OCI-LY3 (cell line): ENCODE measurements at regions not wholly inside any gene's neighbourhood (a gene's known extent, or its start where the extent isn't known, plus 50 kb on each side); places are given as distances from the start of the nearest gene placed in this dataset.

ENCODE experiments used
- H2AFZ ChIP-seq: fragments of 200-600, 300-600 bp; shearing (Covaris generic); 2 replicates; pipeline ENCODE4 v1.6.0; 2014; ENCODE audit warnings: antibody characterized with exemption, low read depth, low read length
- H3K27ac ChIP-seq: fragments of 200-600, 300-600 bp; sonication (generic); 2 replicates; pipeline ENCODE4 v1.5.1; 2014; ENCODE audit warnings: mild to moderate bottlenecking, low read length, moderate library complexity, mixed read lengths
- H3K27me3 ChIP-seq: fragments of 200-600, 300-600 bp; sonication (generic); 2 replicates; pipeline ENCODE4 v1.6.1; 2014; ENCODE audit warnings: low read depth, low read length, mixed read lengths
- H3K36me3 ChIP-seq: fragments of 200-600, 300-600 bp; sonication (generic); replicated peaks from 2 replicates; pipeline ENCODE3; 2014; ENCODE audit warnings: low read depth, low read length, mixed read lengths
- H3K4me1 ChIP-seq: fragments of 300-600, 200-600 bp; sonication (generic); 2 replicates; pipeline ENCODE4 v1.6.1; 2014; ENCODE audit warnings: low read length, mixed read lengths
- H3K4me2 ChIP-seq: fragments of 200-600, 300-600 bp; sonication (generic); 2 replicates; pipeline ENCODE4 v1.6.1; 2014; ENCODE audit warnings: low read length, mixed read lengths
- H3K4me3 ChIP-seq: fragments of 300-600, 200-600 bp; sonication (generic); 2 replicates; pipeline ENCODE4 v1.5.1; 2014; ENCODE audit warnings: antibody characterized with exemption, mild to moderate bottlenecking, low read length, moderate library complexity
- H3K79me2 ChIP-seq: fragments of 300-600, 200-600 bp; shearing (Covaris generic); 2 replicates; pipeline ENCODE4 v1.6.1; 2014; ENCODE audit warnings: mild to moderate bottlenecking, low read length, mixed read lengths
- H3K9ac ChIP-seq: fragments of 300-600, 200-600 bp; shearing (Covaris generic); 2 replicates; pipeline ENCODE4 v1.6.0; 2014; ENCODE audit warnings: mild to moderate bottlenecking, low read length, moderate library complexity
- H3K9me3 ChIP-seq: fragments of 200-600, 300-600 bp; shearing (Covaris generic); 2 replicates; pipeline ENCODE4 v1.6.1; 2014; ENCODE audit warnings: low read length, mixed read lengths; ENCODE audit not compliant: insufficient read depth
- H4K20me1 ChIP-seq: fragments of 200-600, 300-600 bp; sonication (generic); 2 replicates; pipeline ENCODE4 v1.6.1; 2016; ENCODE audit warnings: low read length, mixed read lengths; ENCODE audit not compliant: insufficient read depth
- CTCF ChIP-seq: fragments of 200-600, 300-600 bp; sonication (generic); IDR thresholded peaks from 2 replicates; pipeline ENCODE4 v1.5.1; 2014; ENCODE audit warnings: antibody characterized with exemption, low read length, low read depth
- EZH2phosphoT487 ChIP-seq: fragments of 200-600 bp; shearing (Covaris generic); IDR thresholded peaks from 2 replicates; pipeline ENCODE4 v1.6.1; 2018; ENCODE audit warnings: antibody characterized with exemption, mixed run types, low read depth

GRCh38 chr4:149986917-149987316, 91.3 kb upstream of the DCLK2 start:
- no peak for TF ChIP-seq EZH2phosphoT487
- TF ChIP-seq CTCF, result no peak
- no peak overlapping the region for H3K4me3 ChIP-seq

DNA sequence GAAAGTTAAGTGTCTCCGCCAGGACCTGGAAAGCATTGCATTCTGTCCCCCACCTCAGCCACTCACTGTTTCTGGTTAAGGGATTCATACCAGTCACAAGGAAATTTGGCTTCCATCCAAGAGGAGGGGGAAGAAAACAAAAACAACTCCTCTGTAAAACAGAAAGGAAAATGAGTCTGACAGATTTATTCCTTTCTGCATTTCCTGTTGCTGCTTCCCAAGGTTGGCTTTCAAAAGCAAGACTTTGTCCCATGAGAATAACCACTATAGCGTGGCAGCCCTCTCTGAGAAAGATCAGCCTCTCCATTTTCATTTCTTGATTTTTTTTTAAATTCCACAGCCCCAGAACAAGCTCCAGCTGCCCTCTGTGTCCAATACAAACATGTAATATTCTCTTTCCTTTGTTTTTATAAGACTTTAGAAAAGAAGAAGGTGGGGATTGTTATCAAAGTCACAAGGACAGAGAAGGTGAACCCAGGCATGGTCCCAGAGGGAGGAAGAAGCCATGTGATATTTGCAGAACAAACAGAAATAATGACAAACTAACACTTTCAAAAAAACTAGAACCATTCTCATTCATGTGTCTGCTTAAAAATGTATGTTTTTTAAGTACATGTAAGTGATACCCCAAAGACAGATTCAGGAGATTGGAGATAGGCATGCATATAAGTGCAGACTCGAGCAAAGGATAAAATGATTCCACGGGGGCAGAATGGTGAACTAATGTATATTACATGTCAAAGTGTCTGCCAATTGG, 90.7 kb upstream of the DCLK2 start:
- Histone ChIP-seq H3K9me3 (no peaks in the 10 kb centered on the region), H3K4me3 (no peak overlapping the region), H3K79me2 (no peaks in the 10 kb centered on the region), H3K27me3 (no peaks in the 10 kb centered on the region), H3K36me3 (no peaks in the 10 kb centered on the region), H4K20me1 (no peaks in the 10 kb centered on the region), H3K4me2 (no peak overlapping the region), H3K9ac (no peak overlapping the region), H3K27ac (no peak overlapping the region), H2AFZ (0 out of 2 replicates have a peak overlapping the region, but pooled peaks have one; percentile 1), H3K4me1 (peaks cover 20% of the 10 kb centered on the region)
- TF ChIP-seq EZH2phosphoT487, result no peak
- no peak for TF ChIP-seq CTCF

More at GRCh38 chr4:149986917-149987316, 91.3 kb upstream of the DCLK2 start:
- Histone ChIP-seq H3K27me3 (no peaks in the 10 kb centered on the region), H3K4me2 (no peak overlapping the region), H3K79me2 (no peaks in the 10 kb centered on the region), H4K20me1 (no peaks in the 10 kb centered on the region), H3K4me1 (peaks cover 20% of the 10 kb centered on the region), H3K9me3 (no peaks in the 10 kb centered on the region), H3K27ac (no peak overlapping the region), H3K9ac (no peak overlapping the region), H3K36me3 (no peaks in the 10 kb centered on the region), H2AFZ (no peak overlapping the region)

GRCh38 chr4:149988087-149988410, 90.2 kb upstream of the DCLK2 start:
- Histone ChIP-seq H3K79me2 (no peaks in the 10 kb centered on the region), H2AFZ (no peak overlapping the region), H3K27me3 (no peaks in the 10 kb centered on the region), H3K4me1 (peaks cover 20% of the 10 kb centered on the region), H3K36me3 (no peaks in the 10 kb centered on the region), H4K20me1 (no peaks in the 10 kb centered on the region), H3K9me3 (no peaks in the 10 kb centered on the region), H3K4me3 (no peak overlapping the region), H3K27ac (no peak overlapping the region), H3K9ac (no peak overlapping the region), H3K4me2 (no peak overlapping the region)
- TF ChIP-seq CTCF (no peak), EZH2phosphoT487 (no peak)

DNA sequence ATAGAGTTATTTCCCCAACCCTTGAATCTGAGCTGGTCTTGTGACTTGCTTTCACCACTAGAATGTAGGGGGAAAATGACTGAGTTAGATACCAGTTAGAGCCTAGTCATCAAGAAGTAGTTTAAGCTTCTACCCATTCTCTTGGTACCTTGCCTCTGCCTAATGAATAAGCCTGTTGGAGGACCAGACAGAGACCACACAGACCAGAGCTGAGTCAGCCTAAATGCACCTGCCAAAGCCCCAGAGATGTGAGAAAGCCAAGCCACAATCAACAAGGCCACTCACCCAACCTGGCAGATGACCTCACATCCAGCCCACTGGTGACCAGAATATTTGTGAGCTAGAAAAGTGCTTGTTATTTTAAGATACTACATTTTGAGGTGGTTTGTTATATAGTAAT, 85.2 kb upstream of the DCLK2 start:
- no peaks in the 10 kb centered on the region for H4K20me1 ChIP-seq
- peaks cover 5% of the 10 kb centered on the region for H3K4me1 ChIP-seq
- H3K36me3 ChIP-seq, result no peaks in the 10 kb centered on the region
- H3K9ac ChIP-seq, result no peak overlapping the region
- H3K79me2 ChIP-seq, result no peaks in the 10 kb centered on the region
- no peak for TF ChIP-seq EZH2phosphoT487
- no peak for TF ChIP-seq CTCF
- no peak overlapping the region for H3K4me3 ChIP-seq
- H3K4me2 ChIP-seq, result no peak overlapping the region
- no peak overlapping the region for H2AFZ ChIP-seq
- no peaks in the 10 kb centered on the region for H3K9me3 ChIP-seq
- no peak overlapping the region for H3K27ac ChIP-seq
- H3K27me3 ChIP-seq, result no peaks in the 10 kb centered on the region
